ENCODE measurements at regions not wholly inside any gene's neighbourhood (a gene's known extent, or its start where the extent isn't known, plus 50 kb on each side); places are given as distances from the start of the nearest gene placed in this dataset.

GRCh38 chr2:16335604-16335930, 330.1 kb downstream of the CYRIA start:
- no peak for DNase-seq (ENCODE audit: extremely low read depth in 1 of 2, low read depth in 1 of 2)

- no peak for DNase-seq (ENCODE audit: extremely low read depth in 1 of 2, low read depth in 1 of 2)
Measured at GRCh38 chr2:16334886-16335603, 330.6 kb downstream of the CYRIA start.

GRCh38 chr2:16334366-16334765, 331.3 kb downstream of the CYRIA start:
- DNase-seq (ENCODE audit: extremely low read depth in 1 of 2, low read depth in 1 of 2): no peak

DNA sequence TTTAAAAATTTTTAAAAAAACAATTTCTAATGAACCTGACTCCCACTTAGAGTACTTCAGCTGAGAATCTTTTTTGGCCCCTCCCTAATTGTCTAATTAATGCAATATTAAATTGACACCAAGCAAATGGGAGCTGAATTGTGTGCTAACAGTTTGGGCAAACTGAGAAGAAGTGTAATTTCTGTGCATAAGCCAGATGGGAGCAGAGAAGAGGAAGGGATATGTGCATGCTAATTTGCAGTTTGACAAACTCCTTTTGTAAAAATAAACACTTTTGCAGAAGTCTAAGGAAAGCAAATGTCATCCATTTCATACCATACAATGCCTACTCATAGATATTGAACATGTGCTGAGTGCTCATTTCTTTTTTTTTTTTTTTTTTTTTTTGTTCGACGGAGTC, 332.0 kb downstream of the CYRIA start:
- no peak for DNase-seq (ENCODE audit: extremely low read depth in 1 of 2, low read depth in 1 of 2)

DNA sequence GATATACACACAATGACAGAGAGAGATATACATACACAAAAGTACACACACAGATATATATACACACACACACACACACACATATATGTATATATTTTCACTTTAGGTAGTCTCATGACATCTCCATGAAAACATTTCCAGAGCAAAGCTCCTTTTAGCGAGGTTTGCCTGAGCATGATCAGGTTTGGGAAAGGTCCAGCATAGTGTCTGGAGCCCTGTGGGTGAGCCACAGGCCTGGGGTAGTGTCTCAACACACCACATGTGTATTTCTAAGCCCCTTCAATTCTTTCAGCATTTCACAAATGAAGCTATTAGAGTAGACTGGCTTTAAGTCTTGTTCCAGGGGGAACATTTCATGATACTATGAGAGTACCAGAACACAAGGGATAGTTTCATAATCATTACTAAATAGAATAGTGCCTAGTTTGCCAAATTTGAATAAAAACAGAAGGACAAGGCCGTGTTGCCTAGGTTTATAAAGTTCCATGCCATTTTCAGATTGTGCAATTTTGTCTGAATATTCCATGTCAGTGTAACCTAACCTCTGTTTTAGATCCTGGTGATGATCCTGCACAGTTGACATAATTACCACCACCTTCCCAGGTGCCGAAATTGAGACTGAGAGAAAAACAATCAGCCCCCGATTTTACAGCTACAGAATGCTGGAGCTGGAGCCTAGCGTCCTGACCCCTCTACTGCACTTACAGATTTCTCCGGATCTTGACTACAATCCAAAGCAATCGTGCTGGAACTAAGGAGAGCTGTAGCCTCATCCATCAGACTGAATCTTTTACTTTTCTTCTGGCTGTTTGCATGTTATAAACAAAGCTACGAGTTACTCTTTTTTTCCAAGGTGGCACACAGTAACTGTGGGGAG, 332.7 kb downstream of the CYRIA start:
- DNase-seq (ENCODE audit: extremely low read depth in 1 of 2, low read depth in 1 of 2): no peak

- DNase-seq (ENCODE audit: extremely low read depth in 1 of 2, low read depth in 1 of 2): no peak
Measured at GRCh38 chr2:16331772-16332171, 333.9 kb downstream of the CYRIA start.

DNA sequence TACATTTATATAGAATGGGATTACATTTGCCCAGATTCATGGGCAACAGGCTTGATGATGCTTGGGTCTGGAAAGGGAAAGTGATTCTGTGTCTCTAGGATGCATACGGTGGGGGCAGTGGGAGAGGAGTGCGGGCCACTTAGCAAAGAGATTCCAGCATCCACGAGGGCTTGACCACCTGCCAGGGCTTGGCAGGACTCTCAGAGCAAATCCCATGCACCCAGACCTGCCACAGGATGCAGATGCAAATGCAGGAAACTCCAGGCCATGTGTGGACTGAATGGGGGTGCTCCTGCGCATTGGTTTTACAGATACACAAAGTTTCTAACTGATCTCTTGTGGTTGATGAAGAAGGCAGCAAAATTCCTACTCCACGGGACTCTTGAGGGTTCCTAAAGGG, 334.7 kb downstream of the CYRIA start:
- DNase-seq (ENCODE audit: extremely low read depth in 1 of 2, low read depth in 1 of 2): no peak

GRCh38 chr2:16330571-16330970, 335.1 kb downstream of the CYRIA start:
- no peak for DNase-seq (ENCODE audit: extremely low read depth in 1 of 2, low read depth in 1 of 2)

GRCh38 chr2:16330012-16330411, 335.6 kb downstream of the CYRIA start:
- no peak for DNase-seq (ENCODE audit: extremely low read depth in 1 of 2, low read depth in 1 of 2)

DNA sequence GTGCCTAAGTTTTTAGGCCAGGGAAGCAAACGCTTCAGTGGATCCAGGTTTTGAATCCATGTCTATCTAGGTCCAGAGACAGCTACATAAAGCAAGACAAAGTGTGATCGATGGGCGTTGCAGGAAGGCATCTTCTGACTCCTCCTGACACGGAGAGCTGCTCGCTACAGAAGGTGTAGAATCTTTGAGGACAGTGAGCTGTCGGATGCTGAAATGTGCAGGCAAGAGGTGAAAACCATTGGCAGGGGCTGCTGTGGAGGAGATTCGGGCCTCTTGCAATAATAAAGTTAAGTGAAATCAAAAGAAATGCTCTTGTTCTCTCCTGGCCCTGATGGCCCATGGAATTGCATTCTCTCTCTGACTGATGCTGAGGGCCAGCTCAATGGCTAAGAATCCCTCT, 336.2 kb downstream of the CYRIA start:
- no peak for DNase-seq (ENCODE audit: extremely low read depth in 1 of 2, low read depth in 1 of 2)

DNA sequence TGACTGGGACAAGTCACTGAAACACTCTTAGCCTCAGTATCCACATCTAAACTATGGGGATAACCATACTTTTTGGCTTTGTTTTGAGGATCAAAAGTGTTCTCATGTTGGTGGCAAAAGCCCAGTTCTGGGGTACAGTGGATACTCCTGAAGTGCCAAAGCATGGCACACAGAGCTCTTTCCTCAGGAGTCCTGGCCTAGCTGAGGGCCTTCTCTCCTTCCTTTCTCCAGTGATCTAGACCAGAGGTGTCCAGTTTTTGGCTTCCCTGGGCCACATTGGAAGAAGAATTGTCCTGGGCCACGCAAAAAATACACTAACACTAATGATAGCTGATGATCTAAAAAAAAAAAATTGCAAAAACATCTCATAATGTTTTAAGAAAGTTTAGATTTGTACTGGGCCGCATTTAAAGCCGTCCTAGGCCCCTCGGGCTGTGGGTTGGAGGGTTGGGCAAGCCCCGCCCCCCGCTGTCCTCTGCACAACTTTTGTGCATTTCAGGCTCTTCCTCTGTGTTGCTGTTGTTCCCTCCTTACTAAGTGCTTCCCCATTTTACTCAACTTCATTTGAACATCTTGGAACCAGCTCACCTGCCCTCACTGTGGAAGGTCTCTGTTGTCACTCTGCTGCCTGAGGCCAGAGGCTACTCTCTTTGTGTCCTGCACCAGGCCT, 337.0 kb downstream of the CYRIA start:
- no peak for DNase-seq (ENCODE audit: extremely low read depth in 1 of 2, low read depth in 1 of 2)

GRCh38 chr2:16327326-16327725, 338.3 kb downstream of the CYRIA start:
- DNase-seq (ENCODE audit: extremely low read depth in 1 of 2, low read depth in 1 of 2): no peak

DNA sequence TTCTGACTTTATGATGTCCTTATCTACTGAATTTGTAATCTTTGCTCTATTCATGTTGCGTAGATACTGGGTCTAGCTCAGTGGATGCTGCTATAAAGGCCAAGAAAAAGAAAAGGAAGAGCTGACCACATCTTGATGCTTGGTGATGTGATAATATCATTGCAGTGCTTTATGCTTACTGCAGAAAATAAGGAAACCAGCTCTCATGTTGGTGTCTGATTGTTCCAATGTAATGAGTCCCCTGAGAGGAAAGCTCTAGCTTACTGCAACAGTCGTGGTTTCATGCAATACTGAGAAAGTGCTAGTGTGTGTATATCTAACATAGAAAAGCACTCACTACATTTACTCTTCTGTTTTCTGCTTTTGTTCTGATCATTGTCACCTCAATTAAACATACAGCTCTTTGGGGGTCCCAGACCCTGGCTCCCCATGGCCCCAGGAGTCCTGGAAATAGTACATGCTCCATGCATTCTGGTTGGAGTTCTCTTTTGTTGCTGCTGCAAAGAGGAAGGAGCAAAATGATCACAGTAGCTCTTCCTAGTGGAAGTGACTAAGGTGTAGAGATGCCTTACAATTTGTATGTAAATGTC, 338.8 kb downstream of the CYRIA start:
- no peak for DNase-seq (ENCODE audit: extremely low read depth in 1 of 2, low read depth in 1 of 2)

DNA sequence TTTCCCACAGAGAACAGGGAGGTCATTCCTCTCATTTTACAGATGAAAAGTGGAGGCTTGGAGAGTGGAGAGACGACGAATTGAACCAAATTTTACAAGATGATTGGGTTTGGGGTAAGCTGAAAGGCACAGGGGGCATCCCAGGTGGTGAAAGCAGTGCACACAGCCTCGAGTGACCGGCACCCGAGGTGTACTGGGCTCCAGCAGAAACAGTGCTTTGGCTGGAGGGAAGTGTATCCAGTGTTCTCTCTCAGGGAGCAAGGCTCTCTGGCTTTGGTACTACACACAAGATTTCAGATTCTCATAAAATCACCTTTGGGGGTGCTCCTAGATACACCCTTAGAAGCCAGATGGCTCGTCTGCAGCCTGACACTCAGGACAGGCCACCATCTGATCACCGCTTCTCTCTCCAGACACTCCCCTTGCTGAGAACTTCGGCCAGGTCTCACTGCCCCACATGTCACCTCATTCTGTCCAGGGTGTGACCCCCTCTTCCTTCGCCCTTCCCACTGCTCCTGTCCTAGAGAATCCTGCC, 339.6 kb downstream of the CYRIA start:
- DNase-seq (ENCODE audit: extremely low read depth in 1 of 2, low read depth in 1 of 2): no peak

DNA sequence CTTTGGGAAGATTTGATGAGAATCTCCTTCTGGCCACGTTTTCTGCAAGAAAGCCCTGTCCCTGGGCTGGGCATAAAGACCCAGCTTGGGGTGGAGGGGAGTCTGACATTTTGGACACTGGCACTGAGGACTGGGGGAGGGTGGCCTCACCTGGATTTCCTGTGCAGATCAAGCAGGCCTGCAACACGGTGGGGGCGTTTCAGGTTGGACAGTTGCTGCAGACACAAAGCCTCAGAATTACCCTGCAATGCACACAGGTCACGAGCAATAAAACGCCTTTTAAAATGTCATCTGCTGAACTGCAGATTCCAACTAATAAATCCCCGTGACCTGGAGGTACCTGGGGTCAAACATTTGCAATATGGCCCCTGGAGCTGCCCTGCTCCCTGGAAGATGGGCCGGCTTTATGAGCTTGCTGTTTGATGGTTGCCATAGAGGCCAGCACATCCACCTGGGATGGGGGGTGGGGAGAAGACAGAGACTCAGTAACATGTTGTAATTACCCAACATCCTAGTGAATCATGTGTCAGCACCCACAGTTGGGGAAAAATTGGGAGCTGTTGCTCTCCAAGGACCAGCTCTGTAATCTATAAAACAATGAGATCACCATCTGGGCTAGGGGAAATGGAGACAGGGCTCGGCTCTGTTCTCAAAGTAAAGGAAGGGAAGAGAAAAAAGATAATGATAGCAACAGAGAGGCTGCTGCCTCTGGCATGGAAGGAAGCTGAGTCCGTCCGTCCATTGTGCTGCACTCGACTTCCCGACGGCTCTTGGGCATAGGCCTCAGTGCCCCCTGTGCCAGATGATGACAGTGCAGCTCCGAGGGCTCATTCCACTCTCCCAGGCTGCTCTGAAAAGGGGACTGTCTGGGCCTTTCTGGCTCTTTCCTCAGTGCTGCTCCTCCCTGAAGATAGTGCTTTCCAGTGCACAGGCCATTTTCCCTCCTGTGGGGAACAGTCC, 340.3 kb downstream of the CYRIA start:
- no peak for DNase-seq (ENCODE audit: extremely low read depth in 1 of 2, low read depth in 1 of 2)

- DNase-seq (ENCODE audit: extremely low read depth in 1 of 2, low read depth in 1 of 2): no peak
Measured at GRCh38 chr2:16324544-16324937, 341.1 kb downstream of the CYRIA start.

DNA sequence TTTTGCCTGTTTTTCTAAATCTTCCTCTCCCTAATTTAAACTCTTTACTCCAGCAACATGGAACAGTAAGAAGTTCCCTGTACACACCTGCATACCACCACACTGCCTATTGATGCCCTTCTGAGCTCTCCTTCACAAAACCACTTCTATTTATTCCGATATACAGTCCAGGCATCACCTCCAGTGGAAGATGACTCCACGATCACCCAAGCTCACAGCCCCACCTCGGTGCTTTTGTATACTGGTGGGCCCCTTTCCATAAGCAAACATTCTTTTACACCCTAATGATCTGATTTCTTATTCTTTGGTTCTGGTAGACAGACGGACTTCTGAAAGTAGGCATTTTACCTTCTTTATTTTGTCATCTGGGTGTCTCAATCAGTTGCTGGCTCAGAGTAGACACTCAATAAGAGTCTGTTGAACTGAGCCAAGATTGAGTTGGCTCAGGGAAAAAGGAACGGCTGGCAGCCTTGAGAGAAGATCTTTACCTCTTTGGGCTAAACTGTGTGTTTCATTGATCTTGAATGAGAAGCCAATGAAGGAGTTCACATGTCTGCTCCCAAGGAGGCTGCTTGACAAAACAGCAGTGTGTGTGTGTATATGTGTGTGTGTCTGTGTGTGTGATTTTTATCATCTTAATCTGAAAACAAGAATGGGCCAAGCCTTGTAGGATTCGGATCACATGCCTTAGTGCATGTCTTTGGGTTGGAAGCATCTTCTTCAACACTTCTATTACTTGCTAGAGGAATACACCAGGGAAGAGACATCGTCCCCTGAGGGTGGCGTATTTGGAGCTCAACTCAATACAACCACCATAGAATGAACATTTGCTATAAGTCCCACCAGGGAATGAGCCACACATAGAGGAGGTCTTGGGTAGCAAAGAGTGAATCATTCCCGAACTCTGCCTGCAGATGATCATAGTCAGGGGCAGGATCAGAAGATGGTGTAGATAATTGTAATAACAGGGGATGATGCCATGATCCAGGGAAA, 341.8 kb downstream of the CYRIA start:
- DNase-seq (ENCODE audit: extremely low read depth in 1 of 2, low read depth in 1 of 2): no peak

DNA sequence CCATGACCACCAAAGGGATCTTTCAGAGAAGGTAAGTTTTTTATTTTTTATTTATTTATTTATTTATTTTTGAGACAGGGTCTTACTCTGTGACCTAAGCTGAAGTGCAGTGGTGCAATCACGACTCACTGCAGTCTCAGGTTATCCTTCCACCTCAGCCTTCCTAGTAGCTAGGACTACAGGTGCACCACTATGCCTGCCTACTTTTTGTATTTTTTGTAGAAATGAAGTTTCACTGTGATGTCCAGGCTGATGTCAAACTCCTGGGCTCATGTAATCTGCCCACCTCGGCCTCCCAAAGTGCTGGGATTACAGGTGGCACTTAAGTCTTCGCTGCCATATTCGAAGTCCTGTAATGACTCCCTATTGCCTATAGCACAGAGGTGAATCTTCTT, 342.5 kb downstream of the CYRIA start:
- no peak for DNase-seq (ENCODE audit: extremely low read depth in 1 of 2, low read depth in 1 of 2)
